ENCODE measurements at regions not wholly inside any gene's neighbourhood (a gene's known extent, or its start where the extent isn't known, plus 50 kb on each side); places are given as distances from the start of the nearest gene placed in this dataset.

DNA sequence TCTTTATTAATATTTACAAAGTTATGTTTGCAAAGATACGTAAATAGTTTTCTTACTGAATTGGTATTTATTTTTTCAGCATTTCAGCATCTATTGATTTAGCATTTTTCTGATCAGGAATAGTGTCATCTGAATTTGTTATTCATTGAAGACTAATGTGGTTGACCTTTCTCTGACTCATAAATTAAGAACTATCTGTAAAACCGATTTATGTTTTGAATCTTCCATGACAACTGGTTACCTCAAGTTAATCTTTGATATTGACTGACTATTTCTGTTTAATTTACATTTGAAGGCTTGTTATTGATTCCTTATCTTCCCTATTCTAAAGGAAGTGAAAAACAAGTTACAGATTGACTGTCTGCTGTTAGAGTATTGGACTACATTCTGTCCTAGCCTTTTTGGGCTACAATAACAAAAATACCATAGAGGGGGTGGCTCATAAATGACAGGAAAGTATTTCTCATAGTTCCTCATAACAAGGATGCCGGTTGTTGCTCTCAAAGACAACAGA is 1131.4 kb downstream of the PLA2G4A start:
- DNase-seq: no peak

DNA sequence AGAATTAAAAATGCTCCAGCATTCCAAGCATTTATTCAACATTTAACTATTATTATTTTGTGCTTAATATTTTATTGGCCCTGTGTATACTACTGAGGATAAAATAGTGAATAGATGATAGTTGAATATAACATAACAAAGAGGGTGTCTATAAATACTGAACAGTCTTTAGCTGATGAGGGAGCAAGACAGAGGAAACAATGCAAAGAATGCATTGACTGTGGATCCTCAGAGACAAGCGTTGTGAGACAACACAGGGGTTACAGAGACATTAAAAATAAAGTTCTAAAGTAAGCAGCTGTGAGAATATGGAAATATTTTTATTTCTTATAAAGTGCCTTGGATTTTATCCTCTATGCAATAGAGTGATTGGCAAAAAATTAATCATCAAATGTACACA is 1133.1 kb downstream of the PLA2G4A start:
- DNase-seq (no peak), ATAC-seq (no peak)
- WGBS (ENCODE audit: insufficient coverage, low coverage, low lambda C conversion rate, missing lambda C conversion rate): 71% methylated on average over 1 of the region's 1 CpG
- intact Hi-C loops (cut with DNase I): no loop called here
- TF ChIP-seq, protein P1, sequence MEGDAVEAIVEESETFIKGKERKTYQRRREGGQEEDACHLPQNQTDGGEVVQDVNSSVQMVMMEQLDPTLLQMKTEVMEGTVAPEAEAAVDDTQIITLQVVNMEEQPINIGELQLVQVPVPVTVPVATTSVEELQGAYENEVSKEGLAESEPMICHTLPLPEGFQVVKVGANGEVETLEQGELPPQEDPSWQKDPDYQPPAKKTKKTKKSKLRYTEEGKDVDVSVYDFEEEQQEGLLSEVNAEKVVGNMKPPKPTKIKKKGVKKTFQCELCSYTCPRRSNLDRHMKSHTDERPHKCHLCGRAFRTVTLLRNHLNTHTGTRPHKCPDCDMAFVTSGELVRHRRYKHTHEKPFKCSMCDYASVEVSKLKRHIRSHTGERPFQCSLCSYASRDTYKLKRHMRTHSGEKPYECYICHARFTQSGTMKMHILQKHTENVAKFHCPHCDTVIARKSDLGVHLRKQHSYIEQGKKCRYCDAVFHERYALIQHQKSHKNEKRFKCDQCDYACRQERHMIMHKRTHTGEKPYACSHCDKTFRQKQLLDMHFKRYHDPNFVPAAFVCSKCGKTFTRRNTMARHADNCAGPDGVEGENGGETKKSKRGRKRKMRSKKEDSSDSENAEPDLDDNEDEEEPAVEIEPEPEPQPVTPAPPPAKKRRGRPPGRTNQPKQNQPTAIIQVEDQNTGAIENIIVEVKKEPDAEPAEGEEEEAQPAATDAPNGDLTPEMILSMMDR (IDR thresholded peaks at IDR 0.05): no peak
- no peak for TF ChIP-seq POLR2A (IDR thresholded peaks at IDR 0.05)
- H3K27ac ChIP-seq: no peak overlapping the region
- H3K4me3 ChIP-seq: no peak overlapping the region
- no peaks in the 10 kb centered on the region for H3K9me3 ChIP-seq
- no peaks in the 10 kb centered on the region for H3K27me3 ChIP-seq
- H3K4me1 ChIP-seq: peaks cover 0 to 17% (median 5%) of the 10 kb centered on the region in 4 donors
- no peaks in the 10 kb centered on the region for H3K36me3 ChIP-seq

More for the DNA sequence above, 1131.4 kb downstream of the PLA2G4A start:
- no peak for ATAC-seq
- 55% methylated on average over 3 of the region's 3 CpGs for WGBS (ENCODE audit: insufficient coverage, low coverage, low lambda C conversion rate, missing lambda C conversion rate)
- TF ChIP-seq, protein P1 (IDR thresholded peaks at IDR 0.05): no peak
- no peak for TF ChIP-seq POLR2A (IDR thresholded peaks at IDR 0.05)
- intact Hi-C loops (cut with DNase I): no loop called here
- no peak overlapping the region for H3K27ac ChIP-seq
- H3K4me3 ChIP-seq: no peak overlapping the region
- H3K4me1 ChIP-seq: peaks cover 0 to 21% (median 5%) of the 10 kb centered on the region in 4 donors
- no peaks in the 10 kb centered on the region for H3K9me3 ChIP-seq
- no peaks in the 10 kb centered on the region for H3K27me3 ChIP-seq
- no peaks in the 10 kb centered on the region for H3K36me3 ChIP-seq

DNA sequence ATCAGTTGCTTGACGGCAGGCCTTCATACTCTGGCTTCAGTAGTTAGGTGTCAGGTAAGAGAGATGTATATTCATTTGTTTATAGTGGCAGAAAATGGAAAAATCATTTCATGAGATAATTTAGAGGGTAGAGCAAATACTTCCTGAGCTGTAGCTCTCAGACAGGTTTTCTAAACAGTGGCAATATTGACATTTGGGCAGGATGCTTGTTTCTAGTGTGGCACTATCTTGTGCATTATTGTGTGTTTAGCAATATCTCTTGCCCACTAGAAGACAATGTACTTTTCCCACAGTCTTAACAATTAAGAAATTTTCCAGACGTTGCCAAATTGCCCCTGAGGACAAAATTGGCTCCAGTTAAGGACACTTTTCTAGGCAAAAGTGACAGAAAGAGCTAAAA is 1143.1 kb downstream of the PLA2G4A start:
- Histone ChIP-seq H3K9me3 (no peaks in the 10 kb centered on the region), H3K27ac (no peak overlapping the region), H3K4me3 (no peak overlapping the region), H3K27me3 (no peaks in the 10 kb centered on the region), H3K36me3 (no peaks in the 10 kb centered on the region), H3K4me1 (no peaks in the 10 kb centered on the region)
- intact Hi-C loops (cut with DNase I): no loop called here
- TF ChIP-seq POLR2A (IDR thresholded peaks at IDR 0.05): no peak
- TF ChIP-seq, protein P1 (IDR thresholded peaks at IDR 0.05): no peak
- 54% methylated on average over 2 of the region's 2 CpGs for WGBS (ENCODE audit: insufficient coverage, low coverage, low lambda C conversion rate, missing lambda C conversion rate)
- DNase-seq: no peak
- ATAC-seq: no peak

DNA sequence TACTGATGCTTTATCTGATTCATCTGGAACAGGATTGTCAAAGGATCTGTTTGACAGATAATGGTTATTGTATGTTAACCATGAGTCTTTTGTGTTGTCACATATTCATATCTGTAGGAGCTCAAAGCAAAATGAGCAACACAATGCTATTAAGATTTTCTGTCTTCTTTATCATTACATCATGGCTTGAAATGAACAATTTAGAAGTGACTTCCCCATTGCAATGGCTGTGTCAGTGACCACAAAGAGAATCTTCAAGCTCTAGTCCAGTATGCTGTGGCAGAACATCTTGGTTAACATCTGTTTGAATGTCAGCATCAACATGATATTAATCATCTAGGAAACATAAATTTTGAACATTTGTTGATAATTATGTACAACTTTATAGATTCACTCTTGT is 1148.5 kb downstream of the PLA2G4A start:
- Histone ChIP-seq H3K9me3 (no peaks in the 10 kb centered on the region), H3K4me1 (no peaks in the 10 kb centered on the region), H3K36me3 (no peaks in the 10 kb centered on the region), H3K27me3 (no peaks in the 10 kb centered on the region), H3K4me3 (no peak overlapping the region), H3K27ac (no peak overlapping the region)
- TF ChIP-seq, protein P1 (IDR thresholded peaks at IDR 0.05): no peak
- TF ChIP-seq POLR2A (IDR thresholded peaks at IDR 0.05): no peak
- intact Hi-C loops (cut with DNase I): no loop called here
- DNase-seq (no peak), ATAC-seq (no peak)

Data from right lobe of liver (tissue), 6 donors.